ENCODE measurements at regions not wholly inside any gene's neighbourhood (a gene's known extent, or its start where the extent isn't known, plus 50 kb on each side); places are given as distances from the start of the nearest gene placed in this dataset.
A peak's percentile ranks its signal among the peaks of the same experiment; 100 is the strongest.

DNA sequence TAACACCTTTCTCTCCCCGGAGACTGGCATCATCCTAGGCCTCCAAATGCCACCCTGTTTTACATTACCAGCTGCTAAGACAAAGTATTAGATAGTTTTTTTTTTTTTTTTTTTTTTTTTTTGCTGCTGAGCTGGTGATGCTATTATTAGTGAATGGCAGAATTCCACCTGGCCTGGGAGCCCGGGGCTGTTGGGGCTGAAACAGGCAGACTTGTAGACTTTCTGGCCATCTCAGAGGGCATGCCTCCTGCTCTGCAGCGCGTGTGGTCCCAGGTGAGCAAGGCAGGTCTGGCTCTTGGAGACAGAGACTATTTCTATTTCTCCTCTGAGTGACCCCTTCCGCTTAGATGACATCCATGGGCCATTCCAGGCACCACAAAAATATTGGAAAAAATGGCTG is 104.2 kb downstream of the EMX2 start:
- ChIA-PET CTCF (no interaction called here), POLR2A (no interaction called here)
- TF ChIP-seq CTCF (IDR thresholded peaks at IDR 0.05; ENCODE audit: control extremely low read depth, extremely low read depth, low read depth, missing control alignments), result no peak
- DNase-seq (ENCODE audit: extremely low spot score), result no peak

GRCh38 chr10:117647306-117647705 is 104.8 kb downstream of the EMX2 start:
- ChIA-PET POLR2A (no interaction called here), CTCF (no interaction called here)
- no peak for DNase-seq (ENCODE audit: extremely low spot score)
- TF ChIP-seq CTCF (IDR thresholded peaks at IDR 0.05; ENCODE audit: control extremely low read depth, extremely low read depth, low read depth, missing control alignments), result no peak

GRCh38 chr10:117651121-117651520 is 108.6 kb downstream of the EMX2 start:
- CTCF ChIA-PET, result interaction anchor here (1.2 to 3.2 kb wide), 7 partner anchors 9 to 53 kb away, joined by 3 to 11 read pairs (median 5); no protein-coding TSS in a partner anchor
- TF ChIP-seq CTCF (IDR thresholded peaks at IDR 0.05; ENCODE audit: control extremely low read depth, extremely low read depth, low read depth, missing control alignments), result no peak
- POLR2A ChIA-PET, result no interaction called here
- no peak for DNase-seq (ENCODE audit: extremely low spot score)

- no peak for DNase-seq (ENCODE audit: extremely low spot score)
- TF ChIP-seq CTCF (IDR thresholded peaks at IDR 0.05; ENCODE audit: control extremely low read depth, extremely low read depth, low read depth, missing control alignments), result no peak
- ChIA-PET POLR2A (interaction anchor here (0.7 kb wide), 1 partner anchor 11 kb away, joined by 3 read pairs; no protein-coding TSS in a partner anchor), CTCF (interaction anchor here (1.0 to 2.2 kb wide), 5 partner anchors 10 to 93 kb away, joined by 3 to 7 read pairs (median 4); no protein-coding TSS in a partner anchor)
These were observed 110.0 kb downstream of the EMX2 start for GRCh38 chr10:117652228-117653169.

GRCh38 chr10:117653170-117653515 is 110.6 kb downstream of the EMX2 start:
- DNase-seq (ENCODE audit: extremely low spot score), result peak; percentile 78
- TF ChIP-seq CTCF (IDR thresholded peaks at IDR 0.05; ENCODE audit: control extremely low read depth, extremely low read depth, low read depth, missing control alignments), result no peak
- ChIA-PET CTCF (interaction anchor here (0.8 to 2.2 kb wide), 5 partner anchors 10 to 225 kb away, joined by 3 to 5 read pairs (median 3); no protein-coding TSS in a partner anchor), POLR2A (no interaction called here)

GRCh38 chr10:117654105-117654504 is 111.6 kb downstream of the EMX2 start:
- no peak for TF ChIP-seq CTCF (IDR thresholded peaks at IDR 0.05; ENCODE audit: control extremely low read depth, extremely low read depth, low read depth, missing control alignments)
- CTCF ChIA-PET, result interaction anchor here (0.8 to 1.1 kb wide), 4 partner anchors 9 to 224 kb away, joined by 3 to 5 read pairs (median 3); no protein-coding TSS in a partner anchor
- POLR2A ChIA-PET, result no interaction called here
- no peak for DNase-seq (ENCODE audit: extremely low spot score)
